ENCODE measurements at regions not wholly inside any gene's neighbourhood (a gene's known extent, or its start where the extent isn't known, plus 50 kb on each side); places are given as distances from the start of the nearest gene placed in this dataset.

DNA sequence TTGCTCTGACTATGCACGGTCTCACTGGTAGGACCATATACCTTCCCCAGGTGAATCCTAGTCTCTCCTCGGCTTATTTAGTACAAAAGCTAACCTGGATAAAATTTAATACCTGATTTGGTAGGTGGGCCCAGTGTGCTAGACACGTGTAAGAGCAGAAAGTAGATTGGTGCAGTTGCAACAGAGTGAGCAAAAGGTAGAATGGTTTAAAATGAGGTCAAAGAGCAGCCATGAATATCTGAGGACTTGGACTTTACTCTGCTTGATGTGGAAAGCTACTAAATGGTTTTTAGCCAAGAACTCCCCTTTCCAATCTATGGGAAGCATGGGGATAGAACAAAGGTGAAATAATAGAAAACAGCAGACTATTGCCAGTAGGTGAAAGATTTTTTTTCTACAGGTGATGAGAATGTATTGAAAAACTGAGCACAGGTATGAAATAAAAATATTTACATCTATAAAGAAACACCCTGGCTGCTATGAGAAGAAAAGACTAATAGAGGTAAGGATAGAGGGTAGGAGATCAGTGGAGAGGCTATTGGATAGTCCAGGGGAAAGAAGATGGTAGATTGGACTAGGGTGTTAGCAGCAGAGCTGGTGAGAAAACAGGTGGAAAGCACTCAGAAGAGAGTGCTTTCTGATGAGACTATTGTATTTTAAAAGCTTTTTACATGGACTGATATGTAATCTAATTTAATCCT, 61.3 kb upstream of the BCL9 start:
- H3K9me3 Mint-ChIP-seq, result no peaks in the 10 kb centered on the region
- no peaks in the 10 kb centered on the region for H3K4me1 Mint-ChIP-seq
- no peak for DNase-seq
- H3K4me3 Mint-ChIP-seq, result no peak overlapping the region
- H3K36me3 Mint-ChIP-seq, result no peaks in the 10 kb centered on the region
- H3K27me3 Mint-ChIP-seq, result peaks cover 17 to 29% of the 10 kb centered on the region in 2 donors
- ATAC-seq (replicated peaks), result no peak
- H3K27ac Mint-ChIP-seq, result no peak overlapping the region

DNA sequence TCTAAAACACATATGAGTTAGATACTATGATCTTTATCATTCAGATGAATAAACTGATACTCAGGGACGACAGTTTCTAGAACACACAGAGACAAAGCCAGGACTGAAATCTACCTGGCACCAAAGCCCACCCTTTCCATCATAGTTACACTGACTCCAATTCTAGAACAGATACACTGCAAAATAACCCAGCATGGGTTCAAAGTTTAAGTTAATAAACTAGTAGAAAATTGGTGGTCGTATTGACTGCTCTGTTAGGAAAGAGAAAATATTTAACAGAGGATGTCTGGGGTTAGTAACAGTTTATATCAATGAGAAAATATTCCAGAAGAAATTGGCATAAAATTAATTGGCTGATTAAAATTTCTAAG, 60.8 kb upstream of the BCL9 start:
- no peak overlapping the region for H3K27ac Mint-ChIP-seq
- no peak overlapping the region for H3K4me3 Mint-ChIP-seq
- no peaks in the 10 kb centered on the region for H3K4me1 Mint-ChIP-seq
- ATAC-seq (replicated peaks) (no peak), DNase-seq (no peak)
- peaks cover 17 to 29% of the 10 kb centered on the region in 2 donors for H3K27me3 Mint-ChIP-seq
- no peaks in the 10 kb centered on the region for H3K9me3 Mint-ChIP-seq
- no peaks in the 10 kb centered on the region for H3K36me3 Mint-ChIP-seq

DNA sequence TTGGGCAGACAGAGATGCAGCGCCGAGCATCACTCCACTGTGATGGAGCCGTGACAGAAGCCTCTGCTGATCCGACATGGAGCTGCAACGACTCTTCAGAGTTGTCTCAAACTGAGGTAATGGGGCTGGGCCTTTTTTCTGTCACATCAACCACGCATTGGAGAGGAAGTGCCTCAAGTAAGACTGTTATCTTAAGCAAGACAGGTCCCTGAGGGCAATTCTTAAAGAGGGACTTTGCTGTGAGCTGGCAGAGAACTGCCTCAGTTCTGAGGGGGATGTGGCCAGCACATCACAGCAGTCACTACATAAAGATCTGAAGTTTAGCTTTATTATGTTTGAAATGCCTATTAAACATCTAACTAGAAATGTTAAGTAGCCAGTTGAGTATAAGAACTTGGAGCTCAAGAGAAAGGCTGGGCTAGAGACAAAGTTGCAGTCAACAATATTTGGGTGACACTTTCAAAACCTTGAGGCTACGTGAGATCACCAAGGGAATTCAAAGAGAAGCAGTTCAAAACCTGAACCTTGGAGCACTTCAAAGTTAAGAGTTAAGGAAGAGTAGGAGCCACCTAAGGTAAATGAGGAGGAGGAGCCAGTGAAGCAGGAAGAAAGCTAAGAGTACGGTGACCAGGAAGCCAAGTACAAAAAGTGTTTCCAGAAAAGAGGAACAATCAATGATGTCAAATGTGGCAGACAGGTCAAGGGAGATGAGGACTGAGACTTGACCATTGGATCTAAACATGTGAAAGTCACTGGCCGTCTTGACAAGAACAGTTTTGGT, 54.2 kb upstream of the BCL9 start:
- H3K36me3 Mint-ChIP-seq, result no peaks in the 10 kb centered on the region
- H3K27me3 Mint-ChIP-seq, result peaks cover 4 to 6% of the 10 kb centered on the region in 2 donors
- H3K9me3 Mint-ChIP-seq, result no peaks in the 10 kb centered on the region
- no peak for DNase-seq
- no peak for ATAC-seq (replicated peaks)
- H3K4me1 Mint-ChIP-seq, result no peaks in the 10 kb centered on the region
- no peak overlapping the region for H3K27ac Mint-ChIP-seq
- H3K4me3 Mint-ChIP-seq, result no peak overlapping the region

DNA sequence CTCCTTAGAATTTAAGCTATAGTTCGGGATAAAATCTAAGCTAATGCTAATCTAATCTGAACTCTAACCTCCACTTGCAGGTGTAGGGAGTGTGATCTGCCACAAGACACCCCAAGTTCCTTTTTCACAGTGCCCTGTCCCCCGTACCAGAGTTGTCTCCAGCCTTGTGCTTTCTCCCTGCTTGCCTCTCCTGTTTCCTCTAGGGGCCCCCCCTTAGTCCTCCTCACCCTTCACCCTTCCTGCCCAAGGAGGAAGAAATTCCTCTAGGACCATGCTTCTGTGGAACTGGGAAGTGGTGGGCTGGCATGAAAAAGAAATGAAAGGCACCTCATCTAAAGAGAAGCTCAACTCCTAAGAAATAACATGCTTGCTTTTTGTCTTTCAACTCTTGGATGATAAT, 50.2 kb upstream of the BCL9 start:
- Mint-ChIP-seq H3K9me3 (no peaks in the 10 kb centered on the region), H3K27me3 (peaks cover 0 to 10% of the 10 kb centered on the region in 2 donors), H3K4me3 (no peak overlapping the region), H3K4me1 (no peaks in the 10 kb centered on the region), H3K36me3 (no peaks in the 10 kb centered on the region), H3K27ac (no peak overlapping the region)
- ATAC-seq (replicated peaks), result no peak
- DNase-seq, result no peak

Data from stimulated activated naive B cell treated with anti-CD40 and anti-IgM and Interleukin-4, amounts not matched to agents 10 μg/mL and 1 μg/mL and 100 μg/mL, for 72 hours (primary cell).